GM19035 (cell line): ENCODE measurements at regions not wholly inside any gene's neighbourhood (a gene's known extent, or its start where the extent isn't known, plus 50 kb on each side); places are given as distances from the start of the nearest gene placed in this dataset.
A peak's percentile ranks its signal among the peaks of the same experiment; 100 is the strongest.
"Not testable (repeated sequence)": the region's sequence is repeated elsewhere in the genome, so short reads cannot be mapped to it uniquely, and the experiment has no call there.

Experiments
- ATAC-seq: cut with Tn5 transposase; IDR thresholded peaks from one replicate; pipeline ENCODE4 v1.9.1; 2021; ENCODE audit not compliant: unreplicated experiment

GRCh38 chr5:87788416-87788815, 375.7 kb upstream of the CCNH start:
- ATAC-seq = no peak

- ATAC-seq = no peak
These were observed 375.0 kb upstream of the CCNH start for GRCh38 chr5:87787625-87788256.

- no peak for ATAC-seq
These were observed 374.4 kb upstream of the CCNH start for GRCh38 chr5:87787086-87787485.

GRCh38 chr5:87786471-87786870, 373.7 kb upstream of the CCNH start:
- ATAC-seq = no peak

- ATAC-seq = no peak
These were observed 373.0 kb upstream of the CCNH start for GRCh38 chr5:87785554-87786335.

GRCh38 chr5:87784879-87785495, 372.3 kb upstream of the CCNH start:
- no peak for ATAC-seq

- no peak for ATAC-seq
These were observed 371.6 kb upstream of the CCNH start for GRCh38 chr5:87784311-87784710.

- ATAC-seq = no peak
These were observed 370.2 kb upstream of the CCNH start for GRCh38 chr5:87782916-87783315.

- ATAC-seq = no peak
These were observed 369.2 kb upstream of the CCNH start for GRCh38 chr5:87781976-87782375.

GRCh38 chr5:87780831-87781760, 368.4 kb upstream of the CCNH start:
- peak; percentile 100 for ATAC-seq

GRCh38 chr5:87778876-87779275, 366.1 kb upstream of the CCNH start:
- ATAC-seq = no peak

- no peak for ATAC-seq
These were observed 365.1 kb upstream of the CCNH start for GRCh38 chr5:87777877-87778276.

GRCh38 chr5:87776785-87777184, 364.1 kb upstream of the CCNH start:
- ATAC-seq = no peak

GRCh38 chr5:87776302-87776701, 363.6 kb upstream of the CCNH start:
- not testable (repeated sequence) for ATAC-seq

- no peak for ATAC-seq
These were observed 362.5 kb upstream of the CCNH start for GRCh38 chr5:87775228-87775627.

- no peak for ATAC-seq
These were observed 362.1 kb upstream of the CCNH start for GRCh38 chr5:87774804-87775203.

- no peak for ATAC-seq
These were observed 357.9 kb upstream of the CCNH start for GRCh38 chr5:87770601-87771121.

GRCh38 chr5:87770016-87770570, 357.4 kb upstream of the CCNH start:
- no peak for ATAC-seq

GRCh38 chr5:87769157-87769556, 356.4 kb upstream of the CCNH start:
- no peak for ATAC-seq

GRCh38 chr5:87768190-87768589, 355.5 kb upstream of the CCNH start:
- ATAC-seq = no peak

- no peak for ATAC-seq
These were observed 352.3 kb upstream of the CCNH start for GRCh38 chr5:87765009-87765408.
